ENCODE measurements at regions not wholly inside any gene's neighbourhood (a gene's known extent, or its start where the extent isn't known, plus 50 kb on each side); places are given as distances from the start of the nearest gene placed in this dataset.

GRCh38 chr5:84817953-84818352, 433.3 kb upstream of the EDIL3 start:
- TF ChIP-seq CTCF (IDR thresholded peaks at IDR 0.05) (no peak), POLR2AphosphoS5 (IDR thresholded peaks at IDR 0.05; ENCODE audit: insufficient read depth in 1 of 2, low read depth in 1 of 2) (no peak), POLR2A (IDR thresholded peaks at IDR 0.05) (no peak)
